Embryonic facial prominence (tissue), 1 donor: ENCODE measurements at regions not wholly inside any gene's neighbourhood (a gene's known extent, or its start where the extent isn't known, plus 50 kb on each side); places are given as distances from the start of the nearest gene placed in this dataset.
"Not testable (repeated sequence)": the region's sequence is repeated elsewhere in the genome, so short reads cannot be mapped to it uniquely, and the experiment has no call there.

ENCODE experiments used
- DNase-seq: peaks from one replicate; pipeline ENCODE4 v3.0.0-alpha.2; 2016; ENCODE audit errors: extremely low spot score

DNA sequence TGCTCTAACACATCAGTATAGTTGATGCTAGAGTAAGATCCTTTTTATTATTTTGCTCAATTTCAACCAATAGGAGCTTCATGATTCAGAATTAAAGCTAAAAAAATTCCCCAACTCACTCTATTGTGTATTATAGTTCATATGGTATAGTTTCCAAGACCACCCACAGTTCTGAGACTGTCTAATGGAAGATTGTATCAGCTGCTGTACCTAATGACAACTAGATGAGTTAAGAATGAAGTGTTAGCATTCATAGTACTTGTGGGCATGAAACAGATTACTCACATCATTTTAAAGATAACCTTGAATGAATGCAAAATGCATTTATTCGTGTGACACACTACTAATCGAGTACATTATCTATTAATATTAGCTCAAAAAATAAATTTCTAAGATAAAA lies 289.9 kb upstream of the ATP11B start:
- DNase-seq = no peak

DNA sequence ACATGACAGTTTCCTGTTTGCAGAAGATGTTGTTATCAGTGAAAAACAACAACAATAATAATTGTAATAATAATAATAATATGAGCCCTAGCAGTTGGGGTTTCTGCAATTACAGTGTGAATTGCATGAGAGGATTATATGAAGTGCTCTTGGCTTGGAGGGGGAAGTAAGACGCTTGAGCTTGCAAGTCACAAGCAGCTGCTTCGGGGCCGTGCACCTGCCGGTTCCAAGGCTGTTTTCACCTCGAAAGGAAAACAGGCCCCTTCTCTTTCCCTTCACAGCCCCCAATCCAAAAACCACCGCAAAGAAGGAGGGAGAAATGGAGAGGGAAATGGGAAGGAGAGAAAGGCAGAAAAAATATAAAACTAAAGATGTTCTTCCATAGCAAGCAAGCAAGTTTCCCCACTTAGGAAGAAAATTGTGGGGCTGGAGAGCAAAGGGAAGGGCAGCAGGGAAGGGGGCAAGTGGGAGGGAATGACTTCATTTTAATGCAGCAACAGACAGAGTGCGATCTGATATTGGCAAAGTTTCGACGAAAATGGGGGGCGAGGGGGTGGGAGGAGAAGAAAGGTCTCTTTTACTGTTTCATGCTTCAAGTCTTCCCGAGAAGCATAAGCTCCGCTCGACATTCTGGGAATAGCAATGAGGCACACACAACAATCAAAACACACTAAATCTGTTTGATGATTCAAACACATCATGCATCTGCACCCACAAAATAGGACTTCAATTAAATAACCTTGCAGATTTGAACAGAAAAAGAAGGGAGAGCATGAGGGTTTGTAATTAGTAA lies 284.2 kb upstream of the ATP11B start:
- DNase-seq = no peak

DNA sequence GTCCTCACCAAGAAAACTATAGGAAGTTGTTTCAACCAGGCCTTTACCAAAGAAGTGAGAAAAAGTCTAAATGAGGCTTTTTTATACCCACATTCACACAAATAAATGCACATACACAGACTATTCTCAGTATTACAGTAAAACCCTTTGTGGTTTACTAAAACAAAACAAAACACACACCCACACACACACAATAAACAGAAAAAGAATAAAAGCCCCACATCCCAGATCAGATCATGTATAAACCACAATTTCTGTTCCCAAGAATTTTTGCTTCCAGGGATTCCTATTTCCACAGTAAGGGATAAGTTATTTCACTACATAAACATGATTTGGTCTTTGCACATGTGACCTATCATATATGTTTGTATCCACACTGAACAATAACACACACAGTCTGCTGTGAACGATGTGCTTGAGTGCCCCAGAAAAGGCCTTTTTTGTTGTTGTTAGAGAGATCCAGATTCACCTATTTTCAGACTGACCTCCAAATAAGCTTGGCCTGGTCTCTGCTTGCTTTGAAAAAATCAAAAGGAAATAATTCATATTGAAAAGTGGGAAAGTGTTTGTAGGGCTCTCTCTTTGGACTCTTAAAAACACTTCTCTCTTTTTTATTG lies 283.4 kb upstream of the ATP11B start:
- no peak for DNase-seq

DNA sequence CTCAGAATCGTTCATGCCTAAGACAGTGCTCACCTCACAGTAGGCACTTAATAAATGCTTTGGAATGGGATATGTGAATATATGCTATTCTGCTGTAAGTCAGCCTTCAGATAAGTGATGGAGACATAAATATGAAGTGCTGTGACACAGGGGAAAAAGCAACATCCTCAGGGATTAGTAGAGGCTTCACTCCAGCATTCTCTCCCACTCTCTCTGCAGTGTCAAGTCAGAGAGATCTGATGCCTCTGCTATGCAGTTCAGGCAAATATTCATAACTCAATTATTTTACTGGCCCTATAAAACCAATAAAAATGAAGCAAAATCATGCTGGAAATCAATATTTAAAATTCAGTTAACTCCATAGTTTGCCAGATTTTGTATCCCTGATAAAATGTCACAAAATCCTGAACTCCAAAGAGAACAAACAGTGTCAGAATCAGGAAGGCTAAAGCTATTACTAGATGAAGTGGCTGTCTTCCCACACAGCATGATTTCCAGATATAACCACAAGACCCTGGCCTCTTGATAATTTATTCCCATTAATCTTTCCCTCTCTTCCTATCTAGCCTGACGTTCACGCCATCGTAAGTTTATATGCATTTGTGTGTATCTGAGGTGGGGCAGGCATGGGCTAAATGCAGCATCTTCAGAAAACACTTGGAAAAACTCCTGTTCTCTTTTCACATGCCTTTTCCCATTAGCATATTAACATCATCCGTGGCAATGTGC lies 278.9 kb upstream of the ATP11B start:
- DNase-seq = no peak

DNA sequence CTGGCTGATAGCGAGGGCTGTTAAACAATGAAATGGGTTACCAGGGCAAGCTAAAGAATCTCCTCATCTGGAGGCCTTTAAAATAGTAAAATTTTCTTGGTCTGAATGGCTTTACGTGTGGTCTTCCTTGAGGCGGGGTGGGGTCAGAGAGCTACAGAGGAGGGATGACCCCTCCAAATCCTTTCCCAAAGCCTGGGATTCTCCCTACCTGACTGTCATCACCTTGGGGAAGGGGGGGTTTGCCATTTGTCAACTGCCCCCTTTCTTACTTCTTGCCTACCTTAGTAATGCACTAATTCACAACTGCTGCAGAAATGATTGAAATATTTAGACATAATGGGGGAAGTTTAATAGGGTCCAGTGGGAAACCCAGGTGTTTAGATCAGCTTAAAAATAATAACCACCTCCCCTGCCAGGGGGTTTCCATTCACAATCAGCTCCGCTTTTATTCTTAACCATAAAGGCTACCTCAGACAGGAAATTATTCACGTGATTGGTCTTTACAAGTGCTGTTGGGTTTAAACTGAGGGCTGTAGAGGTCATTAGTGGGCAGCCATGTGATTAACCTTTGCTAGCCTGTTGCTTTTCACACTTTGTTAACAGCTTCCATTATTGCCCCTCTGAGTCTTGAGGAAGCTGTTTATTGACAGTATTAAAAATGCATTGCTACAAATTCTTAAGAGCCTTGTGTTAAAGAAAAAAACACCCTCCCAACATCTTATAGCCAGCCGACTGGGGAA lies 276.5 kb upstream of the ATP11B start:
- no peak for DNase-seq

DNA sequence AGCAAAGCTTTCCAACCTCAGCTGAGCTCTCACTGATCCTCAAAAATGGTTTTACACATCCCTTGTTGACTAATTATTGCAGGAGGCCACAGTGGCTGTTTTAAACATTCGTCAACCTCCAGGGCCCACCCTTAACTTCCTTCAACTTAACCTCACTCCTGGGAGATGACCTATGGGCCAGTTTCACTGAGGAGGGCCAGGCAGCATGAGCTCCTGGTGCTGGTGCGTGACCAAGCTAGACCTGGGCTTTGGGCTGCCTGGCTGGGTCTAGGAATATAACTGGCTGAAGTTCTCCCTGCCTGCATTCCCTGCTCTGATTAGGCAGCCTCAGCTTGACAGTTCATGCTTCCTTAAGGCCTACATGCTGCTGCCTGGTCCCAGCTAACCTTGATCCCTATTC lies 273.7 kb upstream of the ATP11B start:
- no peak for DNase-seq

DNA sequence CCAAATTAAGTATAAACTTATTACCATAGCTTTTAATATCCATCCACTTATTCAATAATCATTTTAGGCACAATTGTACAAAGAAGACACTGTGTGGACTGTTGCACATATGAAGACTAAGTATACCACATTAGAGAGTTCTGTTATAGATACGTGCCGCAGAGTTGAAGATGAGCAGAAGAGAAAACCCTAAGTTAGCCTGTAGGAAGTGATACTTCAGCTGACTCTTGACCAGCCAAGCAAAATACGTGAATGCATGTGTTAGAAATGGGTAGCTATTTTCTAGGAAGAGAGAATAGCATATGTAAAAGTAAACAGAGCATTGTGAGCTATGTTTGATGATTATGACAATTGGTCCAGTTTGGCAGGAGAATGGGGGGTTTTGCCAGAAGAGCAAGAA lies 272.0 kb upstream of the ATP11B start:
- DNase-seq = no peak

DNA sequence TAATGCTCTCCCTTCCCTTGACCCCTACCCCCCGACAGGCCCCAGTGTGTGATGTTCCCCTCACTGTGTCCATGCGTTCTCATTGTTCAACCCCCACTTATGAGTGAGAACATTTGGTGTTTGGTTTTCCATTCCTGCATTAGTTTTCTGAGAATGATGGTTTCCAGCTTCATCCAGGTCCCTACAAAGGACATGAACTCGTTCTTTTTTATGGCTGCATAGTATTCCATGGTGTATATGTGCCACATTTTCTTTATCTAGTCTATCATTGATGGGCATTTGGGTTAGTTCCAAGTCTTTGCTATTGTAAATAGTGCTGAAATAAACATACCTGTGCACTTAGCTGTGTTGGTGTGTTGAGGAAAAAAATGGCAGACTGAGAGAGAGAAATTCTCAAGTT lies 269.9 kb upstream of the ATP11B start:
- DNase-seq = not testable (repeated sequence)

DNA sequence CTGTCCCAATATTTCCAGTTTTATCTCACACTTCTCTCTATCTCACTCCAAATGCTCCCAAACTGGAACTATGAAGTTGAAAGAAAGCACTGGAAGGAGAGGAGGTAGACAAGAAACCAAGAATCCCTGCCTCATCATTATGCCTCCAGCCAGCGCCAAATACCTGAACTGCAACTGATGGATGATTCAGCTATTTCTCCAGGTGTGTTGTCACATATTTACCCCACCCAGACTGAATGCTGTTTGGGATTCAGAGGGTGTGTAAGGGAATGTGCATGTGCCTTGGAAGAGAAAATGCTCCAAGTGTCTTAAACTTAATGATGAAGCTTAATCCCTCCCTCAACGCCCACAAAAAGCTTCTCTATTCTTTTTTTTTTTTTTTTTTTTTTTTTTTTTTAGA lies 269.5 kb upstream of the ATP11B start:
- no peak for DNase-seq

DNA sequence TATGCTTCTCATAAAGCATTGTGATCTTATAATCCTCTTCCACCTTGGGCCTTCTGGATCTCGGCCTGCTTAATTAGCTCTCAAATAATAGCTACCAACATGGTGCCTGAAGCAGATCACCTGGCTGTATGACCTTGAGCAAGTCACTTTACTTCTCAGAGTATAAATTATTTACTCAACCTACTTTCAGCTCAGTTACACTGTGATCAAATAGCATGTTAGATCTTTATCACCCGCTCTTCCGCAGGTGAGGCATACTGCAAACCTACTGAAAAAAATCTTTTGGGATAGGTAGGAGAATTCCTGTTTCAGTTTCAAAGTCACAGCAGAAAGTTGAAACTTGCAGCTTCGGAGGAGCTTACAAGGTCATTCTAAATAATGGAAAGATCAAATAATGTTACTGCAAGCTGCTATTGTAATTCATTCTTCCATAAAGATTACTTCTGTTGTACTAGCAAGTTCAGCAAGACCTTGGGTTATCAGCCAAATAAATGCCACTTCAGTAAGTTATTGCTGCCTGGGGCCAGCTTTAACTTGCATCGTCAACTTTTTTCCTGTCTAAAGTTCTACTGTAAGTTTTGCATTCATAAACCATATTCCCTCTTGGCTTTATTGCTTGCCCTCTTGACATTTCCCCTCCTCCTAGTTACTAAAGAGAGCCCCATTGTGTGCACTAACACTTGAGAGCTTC lies 268.4 kb upstream of the ATP11B start:
- no peak for DNase-seq

DNA sequence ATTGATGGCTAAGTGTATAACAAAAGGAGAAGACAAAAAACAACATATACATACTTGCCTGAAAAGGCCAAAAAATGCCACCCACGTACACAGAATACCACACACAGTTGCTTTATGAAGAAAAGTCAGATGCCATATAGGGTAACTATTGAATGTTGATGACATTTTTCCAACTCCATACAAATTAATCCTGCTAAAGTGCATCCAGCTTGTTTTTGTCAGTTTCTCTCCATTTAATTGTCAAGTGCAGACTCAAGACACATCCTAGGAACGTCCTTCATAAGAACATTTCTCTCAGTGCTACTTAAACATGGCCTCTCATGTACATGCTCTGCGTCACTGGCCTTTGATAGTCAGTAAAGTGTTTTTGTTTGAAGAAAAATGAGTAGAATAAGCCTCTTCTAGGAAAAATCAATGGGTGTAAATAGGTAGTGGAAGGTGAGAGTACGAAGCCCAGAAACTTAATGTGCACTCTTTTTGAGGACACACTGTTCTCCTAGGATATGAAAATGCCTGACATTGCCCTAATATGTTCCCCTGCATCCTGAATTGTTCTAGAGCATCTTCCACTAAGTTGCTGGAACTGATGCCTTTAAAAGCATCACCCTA lies 267.4 kb upstream of the ATP11B start:
- no peak for DNase-seq

DNA sequence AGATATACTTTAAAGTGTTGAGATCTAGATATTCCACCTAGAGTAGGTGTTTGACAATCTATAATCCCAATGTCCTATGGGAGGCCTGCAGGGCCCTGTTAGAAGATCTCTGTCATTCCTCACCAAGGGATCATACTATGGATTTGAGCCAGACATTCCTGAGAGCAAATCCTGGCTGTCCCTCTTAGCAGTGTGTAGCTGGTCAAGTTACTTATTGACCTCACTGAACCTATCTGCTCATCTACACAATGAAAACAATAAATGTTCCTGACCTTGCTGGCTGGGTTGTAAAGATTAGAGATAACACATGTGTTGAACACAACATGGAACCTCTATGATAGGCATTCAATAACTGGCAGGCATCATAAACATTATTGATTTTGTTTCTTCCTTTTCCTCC lies 265.6 kb upstream of the ATP11B start:
- DNase-seq = no peak

DNA sequence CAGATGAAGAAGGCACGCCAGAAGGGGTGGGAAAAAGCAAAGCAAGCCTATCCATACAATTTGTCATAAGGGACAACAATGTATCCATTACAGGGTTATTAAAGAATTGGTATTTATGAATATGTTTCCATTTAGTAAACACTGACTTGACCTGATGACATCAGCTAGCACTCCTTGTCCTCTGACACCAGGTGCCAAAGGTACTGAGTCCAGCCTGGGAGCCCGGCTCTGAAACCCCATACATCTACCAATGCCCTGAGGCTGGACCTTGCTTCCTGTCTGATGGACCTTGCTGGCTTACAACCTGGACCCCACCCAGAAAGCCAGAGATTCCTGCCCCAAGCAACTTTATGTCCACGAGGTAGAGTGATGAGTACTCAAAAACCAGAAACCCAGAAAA lies 263.0 kb upstream of the ATP11B start:
- no peak for DNase-seq

DNA sequence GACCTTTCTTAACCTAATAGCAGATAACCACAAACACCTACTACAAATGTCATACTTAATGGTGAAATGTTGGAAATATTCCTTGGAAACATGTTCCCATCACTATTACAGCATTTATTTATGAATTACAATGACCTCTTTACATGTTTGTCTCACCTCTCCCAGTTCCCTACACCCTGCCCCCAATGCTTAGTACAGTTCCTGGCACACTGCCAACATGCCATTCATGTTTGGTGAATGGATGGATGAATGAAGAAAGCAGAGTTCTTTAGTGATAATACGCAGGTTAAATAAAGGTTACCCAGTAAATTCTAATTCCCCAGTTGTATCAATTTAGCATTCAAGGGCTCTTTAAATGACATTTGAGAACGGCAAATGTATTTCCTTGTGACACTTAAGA lies 259.9 kb upstream of the ATP11B start:
- no peak for DNase-seq

DNA sequence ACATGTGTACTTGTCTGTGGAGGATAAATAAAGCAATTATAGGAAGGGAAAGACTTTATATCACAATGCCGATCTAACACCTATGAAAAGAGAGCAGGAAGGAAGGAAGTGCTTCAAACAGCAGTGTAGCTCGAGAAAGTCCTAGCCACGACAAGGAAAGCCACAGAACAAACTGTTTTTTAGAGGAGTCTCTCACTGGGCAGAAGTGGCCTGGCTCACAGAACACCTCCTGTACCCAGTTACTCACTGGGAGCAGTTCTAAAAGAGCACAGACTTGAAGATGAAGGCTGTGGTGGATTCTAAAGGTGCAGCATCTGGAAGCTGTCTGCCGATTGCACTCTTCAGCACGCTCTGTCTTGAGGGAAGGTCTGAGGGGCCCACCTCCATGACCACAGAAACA lies 248.8 kb upstream of the ATP11B start:
- no peak for DNase-seq

DNA sequence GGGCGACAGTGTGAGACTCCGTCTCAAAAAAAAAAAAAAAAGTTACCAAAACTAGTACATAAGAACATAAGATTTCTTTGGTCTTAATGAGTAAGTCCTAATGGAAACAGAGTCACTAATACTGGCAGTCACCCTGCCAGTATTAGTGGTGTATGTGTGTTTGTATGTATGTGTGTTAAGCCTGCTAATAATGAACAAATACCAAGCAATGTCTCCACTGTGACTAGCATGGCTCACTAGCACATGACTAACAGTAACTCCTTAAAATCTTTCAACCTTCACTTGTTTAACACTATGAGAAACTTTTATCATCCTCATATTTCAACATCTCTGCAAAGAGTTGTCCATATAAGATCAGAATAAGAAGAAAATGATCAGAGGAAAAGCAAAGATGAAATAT lies 231.0 kb upstream of the ATP11B start:
- no peak for DNase-seq

DNA sequence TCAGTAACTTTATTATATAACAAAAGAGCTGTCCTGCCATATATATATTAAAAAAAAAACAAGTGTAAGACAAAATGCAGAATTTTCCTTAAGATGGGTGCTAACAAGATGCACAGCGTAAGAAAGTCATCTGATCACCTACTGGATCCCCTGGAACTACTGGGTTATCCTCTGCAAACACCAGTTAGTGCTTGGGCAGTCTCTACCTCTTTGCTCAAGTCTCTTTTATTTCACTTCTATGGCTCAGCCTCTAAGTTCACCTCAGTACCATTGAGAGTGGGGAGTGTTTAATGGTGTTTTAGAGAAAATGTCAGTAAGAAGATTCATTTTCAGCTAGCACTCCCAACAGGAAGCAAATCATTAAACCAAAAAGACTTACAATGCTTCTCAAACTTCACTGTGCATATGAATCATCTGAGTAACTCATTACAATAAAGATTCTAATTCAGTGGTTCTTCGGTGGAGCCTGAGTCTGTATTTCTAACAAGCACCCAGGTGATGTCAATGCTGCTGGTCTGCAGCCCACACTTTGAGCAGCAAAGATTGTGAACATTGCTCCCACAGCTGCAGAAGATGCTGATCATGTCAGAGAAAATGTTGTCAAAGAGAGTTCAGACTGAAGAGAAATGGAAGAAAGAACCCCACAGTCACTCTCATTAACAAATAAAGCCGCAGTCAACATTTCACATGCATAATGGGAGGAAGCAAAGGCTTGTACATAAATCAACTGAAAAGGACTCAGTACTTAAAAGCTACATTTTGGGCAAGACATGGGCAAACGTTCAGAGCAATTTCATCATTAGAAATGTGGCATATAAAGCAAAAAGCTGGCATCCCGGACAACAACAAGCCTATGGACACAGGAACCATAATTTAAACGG lies 227.1 kb upstream of the ATP11B start:
- DNase-seq = no peak

DNA sequence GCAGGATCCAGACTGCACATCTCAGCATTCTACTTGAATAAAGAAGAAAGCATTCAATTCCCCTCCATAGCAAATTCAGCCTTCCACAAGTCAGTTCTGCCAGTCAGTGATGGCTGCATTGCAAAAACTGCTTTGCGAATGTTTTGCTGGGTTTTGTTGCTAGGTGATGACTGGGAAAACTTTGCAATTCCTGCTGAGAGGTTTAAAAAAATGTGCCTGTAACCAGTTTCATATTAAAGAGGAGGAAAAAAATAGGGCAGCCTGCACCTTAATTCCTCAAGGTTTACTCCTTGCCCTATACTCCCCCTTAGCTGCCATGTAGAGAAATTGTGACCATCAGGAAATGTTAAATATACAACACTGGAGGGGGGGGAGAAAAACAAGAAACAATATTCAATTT lies 225.6 kb upstream of the ATP11B start:
- DNase-seq = peak; percentile 70

DNA sequence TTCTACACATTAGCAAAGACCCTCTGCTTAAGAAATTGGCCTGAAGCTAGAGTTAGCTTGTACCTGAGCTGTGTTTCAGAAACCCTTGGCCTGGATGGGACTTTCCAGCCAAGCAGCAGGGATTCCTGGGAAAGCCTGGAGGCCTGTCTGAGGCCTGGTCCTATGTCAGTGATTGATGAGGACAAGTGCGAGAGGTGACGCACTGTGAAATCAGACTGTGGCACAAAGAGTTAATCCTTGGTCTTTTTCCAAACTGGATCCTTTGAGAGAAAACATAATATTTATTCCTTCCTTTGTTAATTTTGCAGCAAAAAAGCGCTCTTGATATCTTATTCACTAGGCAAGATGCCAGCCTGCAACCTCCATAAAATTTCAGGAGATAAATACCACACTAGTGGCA lies 225.0 kb upstream of the ATP11B start:
- no peak for DNase-seq

DNA sequence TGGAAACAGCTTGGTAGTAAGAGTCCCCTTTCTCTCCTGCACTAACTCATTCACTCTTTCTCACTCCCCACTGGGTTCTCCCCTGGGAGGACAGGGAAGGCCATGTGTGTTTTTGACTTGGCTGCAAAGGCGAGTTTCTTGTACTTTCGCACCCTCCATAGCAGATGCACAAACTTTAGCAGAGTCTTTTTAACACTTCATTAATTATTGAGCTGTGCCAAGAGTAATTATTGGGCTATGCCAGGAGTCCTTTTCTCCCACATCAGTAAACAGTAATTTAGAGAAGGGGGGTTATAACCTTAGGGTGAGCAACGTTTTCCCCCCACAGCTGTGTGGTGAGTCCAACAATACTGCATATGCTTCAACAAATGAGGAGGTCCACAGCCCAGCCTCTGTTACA lies 224.4 kb upstream of the ATP11B start:
- DNase-seq = no peak
